Spleen (tissue), 11 donors: ENCODE measurements at regions not wholly inside any gene's neighbourhood (a gene's known extent, or its start where the extent isn't known, plus 50 kb on each side); places are given as distances from the start of the nearest gene placed in this dataset.
"Not testable (repeated sequence)": the region's sequence is repeated elsewhere in the genome, so short reads cannot be mapped to it uniquely, and the experiment has no call there.

Experiments used
- DNase-seq: peaks from one replicate; pipeline ENCODE4 v3.0.0-alpha.2; 2020
- H3K27ac ChIP-seq, 8 donors: fragments of 200-600 bp; sonication (generic) in 7 of 8; 1 replicate in 4 of 8; 2 replicates in 4 of 8; pipeline versions ENCODE4 v1.5.0 to v1.8.0; 2016 to 2021; ENCODE audit warnings: inconsistent platforms in 4 of 8, mild to moderate bottlenecking in 4 of 8, moderate library complexity in 1 of 8
- H3K27me3 ChIP-seq, 7 donors: fragments of 200-600 bp; sonication (generic) in 6 of 7; replicated peaks in 1 of 7; 1 replicate in 4 of 7; 2 replicates in 3 of 7; pipeline versions ENCODE4 v1.5.0 to v1.8.0; 2016 to 2021; ENCODE audit warnings: inconsistent platforms in 3 of 7, mild to moderate bottlenecking in 1 of 7
- H3K36me3 ChIP-seq, 6 donors: fragments of 200-600 bp; sonication (generic) in 5 of 6; 1 replicate in 4 of 6; 2 replicates in 2 of 6; pipeline versions ENCODE4 v1.5.0 to v1.8.0; 2016 to 2021; ENCODE audit warnings: inconsistent platforms in 2 of 6
- H3K4me1 ChIP-seq, 6 donors: fragments of 200-600 bp; sonication (generic) in 5 of 6; 1 replicate in 3 of 6; 2 replicates in 3 of 6; pipeline versions ENCODE4 v1.5.0 to v1.8.0; 2016 to 2021; ENCODE audit warnings: inconsistent platforms in 3 of 6
- H3K4me3 ChIP-seq, 8 donors: fragments of 200-600 bp; sonication (generic) in 7 of 8; 1 replicate in 4 of 8; 2 replicates in 4 of 8; pipeline versions ENCODE4 v1.5.0 to v1.8.0; 2016 to 2021; ENCODE audit warnings: inconsistent platforms in 4 of 8, mild to moderate bottlenecking in 4 of 8, moderate library complexity in 2 of 8
- H3K9me3 ChIP-seq, 8 donors: fragments of 200-600 bp; sonication (generic) in 7 of 8; 1 replicate in 4 of 8; 2 replicates in 4 of 8; pipeline versions ENCODE4 v1.5.0 to v1.8.0; 2016 to 2021; ENCODE audit warnings: inconsistent platforms in 4 of 8
- POLR2A ChIP-seq, 3 donors: fragments of 450-650 bp; IDR thresholded peaks; one replicate each; pipeline ENCODE4 v1.5.1; 2017; ENCODE audit warnings: antibody characterized with exemption in 3 of 3, mild to moderate bottlenecking in 1 of 3
- POLR2AphosphoS5 ChIP-seq, 3 donors: sonication (generic); formaldehyde crosslinking; IDR thresholded peaks; one replicate each; pipeline ENCODE4 v1.5.1; 2017; ENCODE audit warnings: antibody characterized with exemption in 3 of 3
- WGBS, 5 donors: extraction: QIAGEN DNeasy Blood & Tissue Kit in 3 of 5; methylation state at CpG; one replicate each; pipeline versions ENCODE4 v1.1.5 to v1.1.7; 2013 to 2018; 5-methylcytosine and 5-hydroxymethylcytosine counted together
- intact Hi-C: fragments of 100-400 bp; cut with DNase I; formaldehyde crosslinking; loops from one replicate; pipeline ENCODE4 v1.15.0; 2023; ENCODE audit warnings: low total_unique reads
- TF ChIP-seq, protein P1 (sequence below), 11 experiments: fragments of 200-600 bp in 7 of 11; fragments of 450-650 bp in 4 of 11; sonication (generic) in 4 of 11; IDR thresholded peaks in 8 of 11; conservative IDR thresholded peaks in 3 of 11; 1 replicate in 7 of 11; 2 replicates in 4 of 11; pipeline versions ENCODE4 v1.4.0 to v1.8.0; 2016 to 2021; ENCODE audit warnings: antibody characterized with exemption in 11 of 11, inconsistent platforms in 4 of 11, mild to moderate bottlenecking in 1 of 11
- donor health status: healthy with polysubstance abuse.
- donor health status: DM: no; HTN: no; CAD: no; lungs with moderate emphysema.
- donor health status: DM: no; HTN: no; CAD: no.
- donor health status: Bipolar disorder and iron deficiency.
- donor health status: healthy.
- donor health status: DM: no; HTN: no; CAD: no.
- donor health status: DM: yes; HTN: yes; CAD: no.

DNA sequence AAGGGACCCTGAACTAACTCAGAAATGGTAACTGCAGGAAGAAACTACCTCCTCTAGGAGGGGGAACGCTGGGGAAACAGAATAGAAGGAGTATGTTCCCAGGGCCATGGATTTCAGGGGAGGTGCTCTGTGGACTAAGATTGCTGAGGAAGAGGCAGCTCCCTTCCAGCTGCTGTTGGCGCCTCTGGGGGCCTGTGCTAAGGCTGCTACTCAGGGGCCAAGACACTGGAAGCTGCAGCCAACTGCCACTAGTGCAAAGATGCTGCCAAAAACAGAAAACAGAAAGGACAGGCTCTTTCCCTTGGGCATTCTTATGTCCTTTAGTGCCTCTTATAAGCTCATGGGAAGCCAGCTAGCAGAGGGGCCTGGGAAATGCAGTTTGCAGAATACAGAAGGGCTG, 58.0 kb upstream of the SGIP1 start:
- Histone ChIP-seq H3K27me3 (peaks cover 0 to 10% (median 0%) of the 10 kb centered on the region in 7 donors), H3K27ac (no peak overlapping the region), H3K4me1 (no peaks in the 10 kb centered on the region), H3K36me3 (no peaks in the 10 kb centered on the region), H3K9me3 (peaks cover 0 to 5% (median 0%) of the 10 kb centered on the region in 8 donors), H3K4me3 (no peak overlapping the region)
- intact Hi-C loops, result no loop called here
- TF ChIP-seq, protein P1, sequence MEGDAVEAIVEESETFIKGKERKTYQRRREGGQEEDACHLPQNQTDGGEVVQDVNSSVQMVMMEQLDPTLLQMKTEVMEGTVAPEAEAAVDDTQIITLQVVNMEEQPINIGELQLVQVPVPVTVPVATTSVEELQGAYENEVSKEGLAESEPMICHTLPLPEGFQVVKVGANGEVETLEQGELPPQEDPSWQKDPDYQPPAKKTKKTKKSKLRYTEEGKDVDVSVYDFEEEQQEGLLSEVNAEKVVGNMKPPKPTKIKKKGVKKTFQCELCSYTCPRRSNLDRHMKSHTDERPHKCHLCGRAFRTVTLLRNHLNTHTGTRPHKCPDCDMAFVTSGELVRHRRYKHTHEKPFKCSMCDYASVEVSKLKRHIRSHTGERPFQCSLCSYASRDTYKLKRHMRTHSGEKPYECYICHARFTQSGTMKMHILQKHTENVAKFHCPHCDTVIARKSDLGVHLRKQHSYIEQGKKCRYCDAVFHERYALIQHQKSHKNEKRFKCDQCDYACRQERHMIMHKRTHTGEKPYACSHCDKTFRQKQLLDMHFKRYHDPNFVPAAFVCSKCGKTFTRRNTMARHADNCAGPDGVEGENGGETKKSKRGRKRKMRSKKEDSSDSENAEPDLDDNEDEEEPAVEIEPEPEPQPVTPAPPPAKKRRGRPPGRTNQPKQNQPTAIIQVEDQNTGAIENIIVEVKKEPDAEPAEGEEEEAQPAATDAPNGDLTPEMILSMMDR (IDR thresholded peaks at IDR 0.05 in 8 of 11, conservative IDR thresholded peaks at IDR 0.05 in 3 of 11), result no peak
- no peak for TF ChIP-seq POLR2AphosphoS5 (IDR thresholded peaks at IDR 0.05)
- TF ChIP-seq POLR2A (IDR thresholded peaks at IDR 0.05), result no peak
- 56 to 84% (median 65%) methylated on average over 2 of the region's 2 CpGs for WGBS, 5 donors
- no peak for DNase-seq

DNA sequence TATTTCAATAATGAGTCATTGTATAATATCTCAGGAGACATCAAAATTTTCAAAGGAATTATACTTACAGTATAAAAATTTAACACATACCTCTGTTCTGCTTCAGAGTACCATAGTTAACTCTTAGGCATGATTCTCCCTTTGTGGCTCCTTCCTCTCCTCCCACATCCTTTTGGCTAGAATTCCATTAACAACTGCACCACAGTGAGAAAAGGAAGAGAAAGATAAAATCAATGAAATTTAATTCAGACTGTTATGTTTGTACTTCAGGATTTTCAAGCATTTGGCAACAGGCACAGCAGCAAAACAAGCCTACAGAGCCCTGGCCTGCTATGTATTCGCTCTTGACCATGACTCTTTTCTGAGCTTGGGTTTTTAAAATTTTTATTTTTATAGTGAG, 57.2 kb upstream of the SGIP1 start:
- intact Hi-C loops, result no loop called here
- H3K36me3 ChIP-seq, result no peaks in the 10 kb centered on the region
- no peak overlapping the region for H3K4me3 ChIP-seq
- TF ChIP-seq, protein P1 (IDR thresholded peaks at IDR 0.05 in 8 of 11, conservative IDR thresholded peaks at IDR 0.05 in 3 of 11), result no peak
- TF ChIP-seq POLR2AphosphoS5 (IDR thresholded peaks at IDR 0.05), result no peak
- TF ChIP-seq POLR2A (IDR thresholded peaks at IDR 0.05), result no peak
- no peak for DNase-seq
- H3K9me3 ChIP-seq, result peaks cover 0 to 5% (median 0%) of the 10 kb centered on the region in 8 donors
- H3K4me1 ChIP-seq, result no peaks in the 10 kb centered on the region
- H3K27ac ChIP-seq, result no peak overlapping the region
- 91 to 97% (median 93%) methylated on average over 1 of the region's 1 CpG for WGBS, 5 donors
- peaks cover 0 to 10% (median 0%) of the 10 kb centered on the region in 7 donors for H3K27me3 ChIP-seq

- H3K4me3 ChIP-seq, result no peak overlapping the region
- 90 to 97% (median 94%) methylated on average over 7 of the region's 7 CpGs for WGBS, 5 donors
- H3K36me3 ChIP-seq, result no peaks in the 10 kb centered on the region
- H3K27ac ChIP-seq, result no peak overlapping the region
- TF ChIP-seq POLR2A (IDR thresholded peaks at IDR 0.05), result no peak
- TF ChIP-seq, protein P1 (IDR thresholded peaks at IDR 0.05 in 8 of 11, conservative IDR thresholded peaks at IDR 0.05 in 3 of 11), result no peak
- TF ChIP-seq POLR2AphosphoS5 (IDR thresholded peaks at IDR 0.05), result no peak
- intact Hi-C loops, result no loop called here
- peaks cover 0 to 10% (median 0%) of the 10 kb centered on the region in 7 donors for H3K27me3 ChIP-seq
- DNase-seq, result no peak
- H3K4me1 ChIP-seq, result no peaks in the 10 kb centered on the region
- peaks cover 0 to 5% (median 0%) of the 10 kb centered on the region in 8 donors for H3K9me3 ChIP-seq
Observed at GRCh38 chr1:66478116-66478515, 55.8 kb upstream of the SGIP1 start.

GRCh38 chr1:66480162-66480561, 53.8 kb upstream of the SGIP1 start:
- DNase-seq, result no peak
- intact Hi-C loops, result no loop called here
- 89 to 97% (median 91%) methylated on average over 3 of the region's 3 CpGs for WGBS, 5 donors
- Histone ChIP-seq H3K9me3 (peaks cover 0 to 5% (median 0%) of the 10 kb centered on the region in 8 donors), H3K4me3 (no peak overlapping the region), H3K36me3 (no peaks in the 10 kb centered on the region), H3K27me3 (peaks cover 0 to 6% (median 0%) of the 10 kb centered on the region in 7 donors), H3K27ac (no peak overlapping the region), H3K4me1 (no peaks in the 10 kb centered on the region)
- no peak for TF ChIP-seq POLR2AphosphoS5 (IDR thresholded peaks at IDR 0.05)
- TF ChIP-seq, protein P1 (IDR thresholded peaks at IDR 0.05 in 8 of 11, conservative IDR thresholded peaks at IDR 0.05 in 3 of 11), result no peak
- TF ChIP-seq POLR2A (IDR thresholded peaks at IDR 0.05), result no peak

GRCh38 chr1:66481215-66481614, 52.7 kb upstream of the SGIP1 start:
- H3K4me1 ChIP-seq, intact Hi-C loops, H3K4me3 ChIP-seq, H3K9me3 ChIP-seq, H3K36me3 ChIP-seq, DNase-seq, H3K27ac ChIP-seq, H3K27me3 ChIP-seq: not testable (repeated sequence)
- 67 to 93% (median 83%) methylated on average over 2 to 14 of the region's 15 CpGs for WGBS, 5 donors
